ENCODE measurements at regions not wholly inside any gene's neighbourhood (a gene's known extent, or its start where the extent isn't known, plus 50 kb on each side); places are given as distances from the start of the nearest gene placed in this dataset.

DNA sequence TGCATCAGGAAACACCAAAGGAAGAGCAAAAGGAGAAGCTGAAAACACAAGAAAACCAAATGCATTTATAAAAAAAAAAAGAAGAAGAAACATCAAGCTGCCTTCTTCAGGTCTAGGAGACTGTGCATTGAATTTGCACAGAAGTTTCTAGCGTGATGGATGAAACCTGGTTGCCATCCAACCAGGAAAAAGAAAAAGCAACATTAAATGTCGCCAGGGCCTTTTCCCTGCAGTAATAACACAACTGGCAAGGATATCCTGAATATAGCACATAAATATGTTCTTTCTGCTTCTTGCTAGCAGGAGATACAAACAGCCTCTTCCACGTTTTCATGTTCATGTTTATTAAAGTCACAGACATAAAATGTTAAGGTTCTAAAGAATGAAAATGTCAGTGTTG lies 60.8 kb upstream of the ZFP42 start:
- TF ChIP-seq, protein P1, sequence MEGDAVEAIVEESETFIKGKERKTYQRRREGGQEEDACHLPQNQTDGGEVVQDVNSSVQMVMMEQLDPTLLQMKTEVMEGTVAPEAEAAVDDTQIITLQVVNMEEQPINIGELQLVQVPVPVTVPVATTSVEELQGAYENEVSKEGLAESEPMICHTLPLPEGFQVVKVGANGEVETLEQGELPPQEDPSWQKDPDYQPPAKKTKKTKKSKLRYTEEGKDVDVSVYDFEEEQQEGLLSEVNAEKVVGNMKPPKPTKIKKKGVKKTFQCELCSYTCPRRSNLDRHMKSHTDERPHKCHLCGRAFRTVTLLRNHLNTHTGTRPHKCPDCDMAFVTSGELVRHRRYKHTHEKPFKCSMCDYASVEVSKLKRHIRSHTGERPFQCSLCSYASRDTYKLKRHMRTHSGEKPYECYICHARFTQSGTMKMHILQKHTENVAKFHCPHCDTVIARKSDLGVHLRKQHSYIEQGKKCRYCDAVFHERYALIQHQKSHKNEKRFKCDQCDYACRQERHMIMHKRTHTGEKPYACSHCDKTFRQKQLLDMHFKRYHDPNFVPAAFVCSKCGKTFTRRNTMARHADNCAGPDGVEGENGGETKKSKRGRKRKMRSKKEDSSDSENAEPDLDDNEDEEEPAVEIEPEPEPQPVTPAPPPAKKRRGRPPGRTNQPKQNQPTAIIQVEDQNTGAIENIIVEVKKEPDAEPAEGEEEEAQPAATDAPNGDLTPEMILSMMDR (IDR thresholded peaks at IDR 0.05; ENCODE audit: insufficient read depth, low read length) = no peak
- no peak for TF ChIP-seq GABPA (IDR thresholded peaks at IDR 0.05; ENCODE audit: low read depth)
- no peak for TF ChIP-seq POLR2AphosphoS5 (IDR thresholded peaks at IDR 0.05; ENCODE audit: low read depth)
- TF ChIP-seq SPI1 (IDR thresholded peaks at IDR 0.05; ENCODE audit: borderline replicate concordance, low read depth) = no peak
- TF ChIP-seq, protein P2, sequence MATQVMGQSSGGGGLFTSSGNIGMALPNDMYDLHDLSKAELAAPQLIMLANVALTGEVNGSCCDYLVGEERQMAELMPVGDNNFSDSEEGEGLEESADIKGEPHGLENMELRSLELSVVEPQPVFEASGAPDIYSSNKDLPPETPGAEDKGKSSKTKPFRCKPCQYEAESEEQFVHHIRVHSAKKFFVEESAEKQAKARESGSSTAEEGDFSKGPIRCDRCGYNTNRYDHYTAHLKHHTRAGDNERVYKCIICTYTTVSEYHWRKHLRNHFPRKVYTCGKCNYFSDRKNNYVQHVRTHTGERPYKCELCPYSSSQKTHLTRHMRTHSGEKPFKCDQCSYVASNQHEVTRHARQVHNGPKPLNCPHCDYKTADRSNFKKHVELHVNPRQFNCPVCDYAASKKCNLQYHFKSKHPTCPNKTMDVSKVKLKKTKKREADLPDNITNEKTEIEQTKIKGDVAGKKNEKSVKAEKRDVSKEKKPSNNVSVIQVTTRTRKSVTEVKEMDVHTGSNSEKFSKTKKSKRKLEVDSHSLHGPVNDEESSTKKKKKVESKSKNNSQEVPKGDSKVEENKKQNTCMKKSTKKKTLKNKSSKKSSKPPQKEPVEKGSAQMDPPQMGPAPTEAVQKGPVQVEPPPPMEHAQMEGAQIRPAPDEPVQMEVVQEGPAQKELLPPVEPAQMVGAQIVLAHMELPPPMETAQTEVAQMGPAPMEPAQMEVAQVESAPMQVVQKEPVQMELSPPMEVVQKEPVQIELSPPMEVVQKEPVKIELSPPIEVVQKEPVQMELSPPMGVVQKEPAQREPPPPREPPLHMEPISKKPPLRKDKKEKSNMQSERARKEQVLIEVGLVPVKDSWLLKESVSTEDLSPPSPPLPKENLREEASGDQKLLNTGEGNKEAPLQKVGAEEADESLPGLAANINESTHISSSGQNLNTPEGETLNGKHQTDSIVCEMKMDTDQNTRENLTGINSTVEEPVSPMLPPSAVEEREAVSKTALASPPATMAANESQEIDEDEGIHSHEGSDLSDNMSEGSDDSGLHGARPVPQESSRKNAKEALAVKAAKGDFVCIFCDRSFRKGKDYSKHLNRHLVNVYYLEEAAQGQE (IDR thresholded peaks at IDR 0.05; ENCODE audit: insufficient replicate concordance, low read depth) = no peak
- no peak overlapping the region for H3K4me3 ChIP-seq (replicated peaks; ENCODE audit: insufficient read depth, low read length)
- no peaks in the 10 kb centered on the region for H3K27me3 ChIP-seq (ENCODE audit: insufficient read depth, poor library complexity, severe bottlenecking)
- DNase-seq (ENCODE audit: low read depth in 1 of 2, low spot score in 1 of 2) = no peak
- H3K27ac ChIP-seq (replicated peaks) = no peak overlapping the region

DNA sequence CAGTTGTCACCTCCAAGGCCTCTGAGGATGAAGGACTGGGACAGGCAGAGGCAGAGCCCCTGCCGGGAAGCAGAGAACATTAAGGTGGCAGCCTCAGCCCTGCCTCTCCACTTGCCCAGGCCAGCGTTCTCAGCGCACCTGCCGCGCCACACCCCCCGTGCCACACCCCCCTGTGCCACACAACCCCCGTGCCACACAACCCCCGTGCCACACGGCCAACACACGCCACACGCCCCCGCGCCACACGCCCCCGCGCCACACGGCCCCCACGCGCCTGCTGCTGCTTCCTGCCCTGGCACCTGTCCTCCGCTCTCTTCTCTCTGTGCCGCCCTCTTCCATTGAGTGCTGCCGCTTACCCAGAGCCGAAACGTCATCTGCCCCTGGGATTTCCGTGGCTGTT lies 58.0 kb upstream of the ZFP42 start:
- no peak for TF ChIP-seq SPI1 (IDR thresholded peaks at IDR 0.05; ENCODE audit: borderline replicate concordance, low read depth)
- TF ChIP-seq, protein P2 (IDR thresholded peaks at IDR 0.05; ENCODE audit: insufficient replicate concordance, low read depth) = no peak
- no peak for TF ChIP-seq POLR2AphosphoS5 (IDR thresholded peaks at IDR 0.05; ENCODE audit: low read depth)
- TF ChIP-seq, protein P1 (IDR thresholded peaks at IDR 0.05; ENCODE audit: insufficient read depth, low read length) = no peak
- TF ChIP-seq GABPA (IDR thresholded peaks at IDR 0.05; ENCODE audit: low read depth) = no peak
- H3K27ac ChIP-seq (replicated peaks) = no peak overlapping the region
- no peak for DNase-seq (ENCODE audit: low read depth in 1 of 2, low spot score in 1 of 2)
- no peaks in the 10 kb centered on the region for H3K27me3 ChIP-seq (ENCODE audit: insufficient read depth, poor library complexity, severe bottlenecking)
- H3K4me3 ChIP-seq (replicated peaks; ENCODE audit: insufficient read depth, low read length) = no peak overlapping the region

DNA sequence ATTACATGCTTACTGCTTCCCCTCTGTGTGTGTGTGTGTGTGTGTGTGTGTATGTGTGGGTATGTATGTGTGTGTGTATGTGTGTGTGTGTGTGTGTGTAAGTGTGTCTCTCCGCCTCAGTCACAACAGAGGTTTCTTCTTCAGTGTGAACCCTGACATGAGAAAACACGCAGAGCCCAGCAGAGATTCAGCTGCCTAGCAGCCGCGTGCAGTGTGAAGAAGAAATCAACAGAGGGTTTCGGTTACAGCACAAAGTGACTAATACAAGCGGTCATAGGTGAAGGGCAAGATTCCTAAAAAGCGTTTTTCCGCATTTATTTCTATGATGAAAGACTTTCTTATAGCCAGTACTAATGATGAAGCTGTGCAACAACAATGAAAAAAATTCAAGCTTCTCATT lies 55.3 kb upstream of the ZFP42 start:
- no peak for DNase-seq (ENCODE audit: low read depth in 1 of 2, low spot score in 1 of 2)
- Histone ChIP-seq H3K27ac (replicated peaks) (no peak overlapping the region), H3K4me3 (replicated peaks; ENCODE audit: insufficient read depth, low read length) (no peak overlapping the region), H3K27me3 (ENCODE audit: insufficient read depth, poor library complexity, severe bottlenecking) (no peaks in the 10 kb centered on the region)
- no peak for TF ChIP-seq POLR2AphosphoS5 (IDR thresholded peaks at IDR 0.05; ENCODE audit: low read depth)
- no peak for TF ChIP-seq SPI1 (IDR thresholded peaks at IDR 0.05; ENCODE audit: borderline replicate concordance, low read depth)
- TF ChIP-seq, protein P1 (IDR thresholded peaks at IDR 0.05; ENCODE audit: insufficient read depth, low read length) = no peak
- no peak for TF ChIP-seq GABPA (IDR thresholded peaks at IDR 0.05; ENCODE audit: low read depth)
- TF ChIP-seq, protein P2 (IDR thresholded peaks at IDR 0.05; ENCODE audit: insufficient replicate concordance, low read depth) = no peak
